PC-3 (cell line): ENCODE measurements at regions not wholly inside any gene's neighbourhood (a gene's known extent, or its start where the extent isn't known, plus 50 kb on each side); places are given as distances from the start of the nearest gene placed in this dataset.
"Not testable (repeated sequence)": the region's sequence is repeated elsewhere in the genome, so short reads cannot be mapped to it uniquely, and the experiment has no call there.

Experiments used
- ATAC-seq: fragments of 200-7000 bp; cut with Tn5 transposase; 2 replicates; pipeline ENCODE4 v1.9.1; 2020; ENCODE audit warnings: mild to moderate bottlenecking, moderate library complexity
- BruUV-seq: library from RNA; stranded (reverse); fragments of 400-500 nt; replicated peaks from 2 replicates; lab custom pipeline; 2021; lab: Mats Ljungman, UMichigan
- CTCF ChIA-PET: fragments of 300-600 bp; sonication (Branson Sonifier 250); formaldehyde crosslinking; loops from one replicate; lab custom pipeline; 2022; ENCODE audit warnings: antibody characterized with exemption; lab: Charles Lee
- POLR2A ChIA-PET: fragments of 300-600 bp; sonication (Branson Sonifier 250); formaldehyde crosslinking; loops from one replicate; lab custom pipeline; 2022; ENCODE audit warnings: antibody characterized with exemption; ENCODE audit not compliant: unreplicated experiment; lab: Charles Lee
- DNase-seq: peaks from one replicate; pipeline ENCODE4 v3.0.0-alpha.2; 2015
- H2AFZ ChIP-seq: fragments of 300-600 bp; sonication (generic); 2 replicates; pipeline ENCODE4 v1.6.0; 2016; ENCODE audit warnings: antibody characterized with exemption, low read length
- H3F3A ChIP-seq: fragments of 300-600 bp; sonication (generic); one replicate; pipeline ENCODE4 v1.6.0; 2017; ENCODE audit warnings: antibody characterized with exemption, low read length, control low read depth, mild to moderate bottlenecking; ENCODE audit not compliant: unreplicated experiment
- H3K27ac ChIP-seq: fragments of 300-600 bp; sonication (generic); 2 replicates; pipeline ENCODE4 v1.5.1; 2016; ENCODE audit warnings: mild to moderate bottlenecking, low read length
- H3K27me3 ChIP-seq: fragments of 300-600 bp; sonication (generic); 2 replicates; pipeline ENCODE4 v1.6.1; 2016; ENCODE audit warnings: low read length, mixed read lengths
- H3K36me3 ChIP-seq: fragments of 300-600 bp; sonication (generic); 2 replicates; pipeline ENCODE4 v1.6.1; 2016; ENCODE audit warnings: low read depth, mixed run types, low read length, mixed read lengths
- H3K4me1 ChIP-seq: fragments of 300-600 bp; sonication (generic); 2 replicates; pipeline ENCODE4 v1.5.1; 2016; ENCODE audit warnings: low read length; ENCODE audit not compliant: insufficient read depth
- H3K4me2 ChIP-seq: fragments of 300-600 bp; sonication (generic); 2 replicates; pipeline ENCODE4 v1.6.0; 2016; ENCODE audit warnings: low read length
- H3K4me3 ChIP-seq: fragments of 300-600 bp; sonication (generic); 2 replicates; pipeline ENCODE4 v1.5.1; 2016; ENCODE audit warnings: mild to moderate bottlenecking, low read length, mixed read lengths
- H3K79me2 ChIP-seq: fragments of 300-600 bp; sonication (generic); 2 replicates; pipeline ENCODE4 v1.6.1; 2017; ENCODE audit warnings: low read length, mixed read lengths
- H3K9ac ChIP-seq: fragments of 300-600 bp; sonication (generic); 2 replicates; pipeline ENCODE4 v1.6.0; 2016; ENCODE audit warnings: mild to moderate bottlenecking, low read length
- H3K9me2 ChIP-seq: fragments of 300-600 bp; sonication (generic); replicated peaks from 2 replicates; pipeline ENCODE4 v1.6.1; 2016; ENCODE audit warnings: mixed run types, low read length, mixed read lengths
- H3K9me3 ChIP-seq: fragments of 300-600 bp; sonication (generic); 2 replicates; pipeline ENCODE4 v1.6.1; 2016; ENCODE audit warnings: low read length, mixed read lengths
- H4K20me1 ChIP-seq: fragments of 300-600 bp; sonication (generic); 2 replicates; pipeline ENCODE4 v1.6.1; 2016; ENCODE audit warnings: low read length, mixed read lengths
- CTCF ChIP-seq: fragments of 300-600 bp; sonication (generic); conservative IDR thresholded peaks from 2 replicates; pipeline ENCODE4 v1.5.1; 2017; ENCODE audit warnings: antibody characterized with exemption, low read depth, mild to moderate bottlenecking, low read length
- EZH2 ChIP-seq: fragments of 300-600 bp; sonication (generic); IDR thresholded peaks from one replicate; pipeline ENCODE4 v1.6.1; 2017; ENCODE audit warnings: antibody characterized with exemption, mild to moderate bottlenecking, low read length; ENCODE audit not compliant: unreplicated experiment
- EZH2phosphoT487 ChIP-seq: fragments of 300-600 bp; sonication (generic); IDR thresholded peaks from 2 replicates; pipeline ENCODE4 v1.6.1; 2018; ENCODE audit warnings: mild to moderate bottlenecking, antibody characterized with exemption, low read length, borderline replicate concordance
- intact Hi-C: fragments of 100-400 bp; cut with micrococcal nuclease; formaldehyde crosslinking; loops from 2 replicates; pipeline ENCODE4 v1.9.0; 2023

GRCh38 chr11:110358336-110358735 is 61.9 kb upstream of the RDX start:
- no peak overlapping the region for H2AFZ ChIP-seq
- no peaks in the 10 kb centered on the region for H3K9me2 ChIP-seq
- DNase-seq (no peak), ATAC-seq (no peak)
- H3K36me3 ChIP-seq: no peaks in the 10 kb centered on the region
- H3K79me2 ChIP-seq: no peaks in the 10 kb centered on the region
- no peak overlapping the region for H3K9ac ChIP-seq
- H3K4me2 ChIP-seq: no peak overlapping the region
- TF ChIP-seq EZH2 (no peak), CTCF (no peak), EZH2phosphoT487 (no peak)
- H3K9me3 ChIP-seq: no peaks in the 10 kb centered on the region
- no peaks in the 10 kb centered on the region for H4K20me1 ChIP-seq
- POLR2A ChIA-PET: no interaction called here
- H3K4me3 ChIP-seq: no peak overlapping the region
- no TSS peak for BruUV-seq
- peaks cover 6% of the 10 kb centered on the region for H3F3A ChIP-seq
- no peaks in the 10 kb centered on the region for H3K27me3 ChIP-seq
- H3K27ac ChIP-seq: peak overlapping the region; percentile 94
- CTCF ChIA-PET: no interaction called here
- peaks cover 34% of the 10 kb centered on the region for H3K4me1 ChIP-seq
- intact Hi-C loops: no loop called here

GRCh38 chr11:110360781-110361408 is 64.5 kb upstream of the RDX start:
- H3K4me3 ChIP-seq, H3K9ac ChIP-seq, H3K27ac ChIP-seq, H3K27me3 ChIP-seq, POLR2A ChIA-PET, H3F3A ChIP-seq, ATAC-seq, H4K20me1 ChIP-seq, H3K79me2 ChIP-seq, BruUV-seq, H3K36me3 ChIP-seq, H2AFZ ChIP-seq, H3K9me2 ChIP-seq, H3K4me2 ChIP-seq, H3K9me3 ChIP-seq, DNase-seq: not testable (repeated sequence)
- CTCF ChIA-PET: interaction anchor here (0.6 kb wide), 1 partner anchor 671 kb away, joined by 3 read pairs; no protein-coding TSS in a partner anchor
- H3K4me1 ChIP-seq: peaks cover 38% of the 10 kb centered on the region
- intact Hi-C loops: loop anchor here (5.0 kb wide), 1 partner anchor 419 kb away; no protein-coding TSS in a partner anchor

GRCh38 chr11:110362971-110363509 is 66.6 kb upstream of the RDX start:
- peak overlapping the region; percentile 92 for H2AFZ ChIP-seq
- H3K4me2 ChIP-seq: peak overlapping the region; percentile 77
- H3K4me3 ChIP-seq: peak overlapping the region; percentile 46
- H3K27ac ChIP-seq: peak overlapping the region; percentile 70
- H3K27me3 ChIP-seq: no peaks in the 10 kb centered on the region
- no peaks in the 10 kb centered on the region for H3K9me2 ChIP-seq
- TF ChIP-seq EZH2phosphoT487 (no peak), EZH2 (no peak), CTCF (no peak)
- no peaks in the 10 kb centered on the region for H4K20me1 ChIP-seq
- ATAC-seq (peak; percentile 94), DNase-seq (peak; percentile 72)
- peak overlapping the region; percentile 38 for H3K9ac ChIP-seq
- H3K79me2 ChIP-seq: no peaks in the 10 kb centered on the region
- BruUV-seq: no TSS peak
- no peaks in the 10 kb centered on the region for H3F3A ChIP-seq
- ChIA-PET CTCF (interaction anchor here (0.7 to 0.8 kb wide), 2 partner anchors 161 to 372 kb away, joined by 3 read pairs; no protein-coding TSS in a partner anchor), POLR2A (interaction anchor here (0.5 kb wide), 1 partner anchor 292 kb away, joined by 3 read pairs; no protein-coding TSS in a partner anchor)
- H3K36me3 ChIP-seq: no peaks in the 10 kb centered on the region
- no peaks in the 10 kb centered on the region for H3K9me3 ChIP-seq
- peaks cover 27% of the 10 kb centered on the region for H3K4me1 ChIP-seq
- intact Hi-C loops: loop anchor here (5.0 kb wide), 1 partner anchor 421 kb away; no protein-coding TSS in a partner anchor
